ENCODE measurements at regions not wholly inside any gene's neighbourhood (a gene's known extent, or its start where the extent isn't known, plus 50 kb on each side); places are given as distances from the start of the nearest gene placed in this dataset.

DNA sequence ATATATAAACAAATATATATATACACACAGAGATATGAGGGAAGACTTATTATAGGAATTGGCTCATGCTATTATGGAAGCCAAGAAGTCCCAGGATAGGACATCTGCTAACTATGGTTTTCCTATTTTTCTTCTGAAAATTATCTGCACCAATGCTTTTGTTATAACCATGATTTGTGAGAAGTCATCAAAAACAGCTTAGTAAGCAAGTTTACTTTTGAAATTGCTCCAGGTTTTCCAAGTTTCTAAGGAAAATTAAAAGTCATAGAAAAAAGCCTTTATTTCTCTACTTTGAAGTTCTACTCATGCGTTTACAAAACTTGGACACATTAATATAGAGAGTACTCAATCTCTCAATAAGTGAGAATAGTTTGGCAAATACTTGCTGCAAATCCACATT, 213.1 kb downstream of the TRAM1L1 start:
- no peak for DNase-seq (ENCODE audit: low read depth)

DNA sequence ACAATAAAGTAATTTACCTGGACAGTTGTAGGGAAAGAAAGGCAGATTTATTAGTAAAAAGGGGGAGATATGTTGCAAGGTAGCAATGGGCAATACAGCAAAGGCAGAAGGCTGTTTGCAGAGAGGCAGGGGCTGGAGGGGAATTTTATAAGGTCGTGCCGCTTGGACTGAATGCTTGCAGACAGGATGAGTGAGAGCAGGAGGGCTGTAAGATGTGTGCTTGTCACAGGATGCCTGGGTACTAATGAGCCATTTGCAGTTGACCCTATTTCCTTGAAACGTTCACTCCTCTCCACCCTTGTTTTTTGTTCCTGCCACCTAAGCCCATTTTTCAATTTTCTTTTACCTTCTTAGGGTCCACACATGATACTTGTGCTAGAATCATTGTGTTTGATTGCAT, 214.7 kb downstream of the TRAM1L1 start:
- no peak for DNase-seq (ENCODE audit: low read depth)

DNA sequence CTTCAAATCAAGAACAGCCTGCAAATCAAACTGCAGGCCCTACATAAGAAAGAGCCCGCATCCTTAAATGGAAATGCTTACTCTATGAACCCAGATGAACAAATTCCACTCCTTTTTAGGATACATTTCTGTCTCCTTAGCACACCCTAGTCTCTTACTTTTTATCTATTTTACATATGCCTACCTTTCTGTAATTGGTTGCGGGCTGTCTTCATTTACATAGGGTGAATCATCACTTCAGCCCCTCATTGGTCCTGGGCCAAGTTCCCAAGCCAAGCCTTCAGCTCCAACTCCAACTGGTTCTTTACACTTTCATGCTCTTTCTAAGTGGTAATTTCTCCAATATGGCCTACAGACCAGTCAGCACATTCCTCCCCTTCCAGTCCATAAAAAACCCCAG, 219.3 kb downstream of the TRAM1L1 start:
- no peak for DNase-seq (ENCODE audit: low read depth)

- no peak for DNase-seq (ENCODE audit: low read depth)
These were observed 222.8 kb downstream of the TRAM1L1 start for GRCh38 chr4:116862592-116862991.

GRCh38 chr4:116860891-116861290, 224.5 kb downstream of the TRAM1L1 start:
- no peak for DNase-seq (ENCODE audit: low read depth)

- DNase-seq (ENCODE audit: low read depth), result no peak
These were observed 235.8 kb downstream of the TRAM1L1 start for GRCh38 chr4:116849620-116850019.

DNA sequence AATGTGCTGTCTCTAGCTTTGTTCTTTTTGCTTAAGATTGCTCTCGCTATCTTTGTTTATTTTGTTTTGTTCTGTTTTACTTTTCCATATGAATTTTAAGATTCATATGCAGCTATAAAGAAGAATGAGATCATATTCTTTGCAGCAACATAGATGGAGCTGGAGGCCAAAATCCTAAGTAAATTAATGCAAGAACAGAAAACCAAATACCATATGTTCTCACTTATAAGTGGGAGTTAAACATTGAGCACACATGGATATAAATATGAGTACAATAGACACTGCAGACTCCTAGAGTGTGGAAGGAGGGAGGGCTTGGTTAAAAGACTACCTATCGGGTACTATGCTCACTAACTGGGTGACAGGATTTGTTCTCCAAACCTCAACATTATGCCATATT, 237.8 kb downstream of the TRAM1L1 start:
- no peak for DNase-seq (ENCODE audit: low read depth)

- peak; percentile 7 for DNase-seq (ENCODE audit: low read depth)
These were observed 245.6 kb downstream of the TRAM1L1 start for GRCh38 chr4:116839826-116840225.

- DNase-seq (ENCODE audit: low read depth), result no peak
These were observed 246.8 kb downstream of the TRAM1L1 start for GRCh38 chr4:116838609-116839008.

DNA sequence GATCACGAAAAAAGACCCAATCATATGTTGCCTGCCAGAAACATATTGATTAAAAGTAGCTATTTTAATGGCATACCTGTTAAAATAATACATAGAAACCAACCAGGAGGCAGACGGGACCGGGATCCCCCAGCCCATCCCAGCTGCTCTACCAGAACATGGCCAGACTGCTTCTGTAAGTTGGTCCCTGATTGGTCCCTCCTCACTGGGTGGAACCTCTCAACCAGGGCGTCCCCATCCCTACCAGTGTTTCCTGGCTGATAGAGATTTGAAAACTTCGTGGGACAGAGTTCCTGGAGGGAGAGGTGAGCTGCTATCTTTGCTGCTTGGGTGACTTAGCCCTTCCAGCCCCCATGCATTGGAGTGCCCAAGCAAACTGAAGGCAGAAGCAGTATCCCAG, 256.2 kb downstream of the TRAM1L1 start:
- no peak for DNase-seq (ENCODE audit: low read depth)

DNA sequence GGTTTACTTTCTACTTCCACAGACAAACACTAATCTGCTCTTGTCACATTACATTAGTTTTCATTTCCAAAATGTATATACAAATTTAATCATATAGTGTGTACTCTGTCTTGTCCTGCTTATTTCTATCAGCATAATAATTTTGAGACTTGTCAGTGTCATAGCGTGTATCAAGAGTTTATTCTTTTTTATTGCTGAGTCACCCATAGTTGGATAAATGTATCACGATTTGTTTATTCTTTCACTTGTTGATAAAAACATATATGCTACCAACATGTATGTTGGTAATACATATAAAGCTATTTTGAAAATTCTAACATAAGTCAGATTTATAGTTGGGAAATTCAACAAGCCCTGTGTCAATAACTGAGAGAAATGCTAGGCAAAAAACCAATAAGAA, 261.2 kb downstream of the TRAM1L1 start:
- no peak for DNase-seq (ENCODE audit: low read depth)

DNA sequence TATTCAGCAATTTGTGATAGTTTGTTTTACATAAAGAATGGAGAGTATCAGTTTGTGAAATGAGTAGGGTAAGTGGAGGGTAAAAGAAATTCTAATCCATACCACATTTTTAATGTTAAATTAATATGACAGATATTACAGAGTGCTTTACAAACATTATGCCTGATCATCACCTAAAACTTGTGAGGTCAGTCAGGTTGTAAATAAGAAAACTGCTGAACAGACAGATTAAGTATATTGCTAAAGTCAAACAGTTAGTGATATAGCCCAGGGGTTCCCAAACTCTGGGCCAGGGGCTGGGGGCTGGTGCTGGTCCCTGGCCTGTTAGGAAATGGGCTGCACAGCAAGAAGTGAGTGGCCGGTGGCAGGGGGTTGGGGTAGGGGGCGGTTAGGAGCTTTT, 273.6 kb downstream of the TRAM1L1 start:
- DNase-seq (ENCODE audit: low read depth), result no peak

DNA sequence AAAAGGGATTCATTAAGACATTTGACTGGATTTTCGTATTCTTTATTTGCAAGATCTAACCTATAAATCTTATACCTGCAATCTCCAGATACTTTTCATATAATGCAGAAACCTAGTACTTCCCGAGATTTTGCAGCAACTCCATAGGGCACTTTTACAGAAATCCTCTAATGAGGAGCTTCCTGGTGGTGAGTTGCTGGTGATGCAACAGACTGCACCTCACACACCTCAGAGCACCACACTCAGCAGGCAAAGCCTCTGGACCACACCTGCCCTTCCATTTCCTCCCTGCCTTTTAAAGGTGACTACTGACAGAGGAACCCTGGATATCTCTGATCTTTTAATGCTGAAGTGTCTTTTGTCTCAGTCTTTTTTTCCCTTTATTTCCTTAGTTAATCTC, 289.4 kb downstream of the TRAM1L1 start:
- DNase-seq (ENCODE audit: low read depth), result no peak

- DNase-seq (ENCODE audit: low read depth), result no peak
These were observed 296.7 kb downstream of the TRAM1L1 start for GRCh38 chr4:116788723-116789122.

- DNase-seq (ENCODE audit: low read depth), result no peak
These were observed 330.3 kb downstream of the TRAM1L1 start for GRCh38 chr4:116755051-116755450.

DNA sequence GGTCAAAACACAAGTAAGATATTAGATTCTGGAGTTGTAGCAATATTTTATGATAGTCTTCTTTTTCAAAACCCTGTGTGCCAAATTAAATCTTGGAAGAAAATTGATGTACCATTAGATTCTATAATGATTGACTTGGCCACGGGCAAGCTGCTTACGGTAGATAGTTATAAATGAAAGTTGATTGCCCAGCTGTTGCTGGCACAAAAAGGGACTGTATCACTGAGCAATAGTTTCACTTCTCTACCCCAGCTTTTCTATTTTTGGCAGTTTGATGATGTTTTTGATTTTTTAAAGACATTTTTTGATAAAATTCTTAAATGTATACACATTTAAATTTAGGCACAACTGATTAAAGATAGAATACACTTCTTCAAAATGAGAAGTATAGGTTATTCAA, 333.3 kb downstream of the TRAM1L1 start:
- no peak for DNase-seq (ENCODE audit: low read depth)

DNA sequence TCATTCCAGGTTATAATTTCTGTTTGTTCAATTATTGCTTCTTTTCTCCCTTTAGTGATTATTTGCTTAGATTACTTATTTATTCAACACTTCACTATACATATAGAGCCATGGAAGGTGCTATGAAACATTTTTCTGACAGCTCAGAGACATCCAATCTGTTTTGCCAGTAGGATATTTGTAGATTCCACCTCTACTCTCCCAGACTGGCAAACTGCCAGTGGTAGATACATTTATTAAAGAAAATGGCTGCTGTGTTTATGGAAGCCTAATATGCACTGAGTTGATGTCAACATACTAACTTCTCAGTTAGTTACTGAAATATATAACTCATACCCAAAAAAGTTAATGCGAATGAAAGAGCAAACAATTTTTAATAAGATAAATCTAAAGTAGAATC, 348.6 kb downstream of the TRAM1L1 start:
- DNase-seq (ENCODE audit: low read depth), result no peak

- no peak for DNase-seq (ENCODE audit: low read depth)
These were observed 351.2 kb downstream of the TRAM1L1 start for GRCh38 chr4:116734178-116734577.

GRCh38 chr4:116733370-116733769, 352.0 kb downstream of the TRAM1L1 start:
- DNase-seq (ENCODE audit: low read depth), result no peak

GRCh38 chr4:116726523-116726922, 358.9 kb downstream of the TRAM1L1 start:
- no peak for DNase-seq (ENCODE audit: low read depth)

GRCh38 chr4:116724249-116724648, 361.1 kb downstream of the TRAM1L1 start:
- no peak for DNase-seq (ENCODE audit: low read depth)

GRCh38 chr4:116705466-116705865, 379.9 kb downstream of the TRAM1L1 start:
- no peak for DNase-seq (ENCODE audit: low read depth)

DNA sequence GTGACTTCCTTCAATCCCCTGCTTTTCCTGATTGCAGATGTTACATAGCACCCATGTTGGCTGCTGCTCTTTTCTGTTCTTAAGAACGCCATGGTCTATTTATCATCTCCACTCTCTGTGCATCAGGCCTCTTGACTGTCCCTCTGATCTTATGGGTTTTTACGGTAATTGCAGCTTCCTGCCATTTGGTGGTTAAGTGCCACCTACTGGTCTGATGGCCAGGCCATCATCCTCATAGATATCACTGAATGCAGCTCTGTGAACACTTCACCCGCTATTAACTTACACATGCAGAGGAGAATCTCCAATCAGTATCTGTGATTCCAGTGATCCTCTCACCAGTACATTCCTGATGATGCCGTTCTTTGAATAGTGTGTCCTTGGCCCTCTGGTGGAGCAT, 382.4 kb downstream of the TRAM1L1 start:
- DNase-seq (ENCODE audit: low read depth), result no peak

GRCh38 chr4:116688536-116688935, 396.8 kb downstream of the TRAM1L1 start:
- DNase-seq (ENCODE audit: low read depth), result no peak

DNA sequence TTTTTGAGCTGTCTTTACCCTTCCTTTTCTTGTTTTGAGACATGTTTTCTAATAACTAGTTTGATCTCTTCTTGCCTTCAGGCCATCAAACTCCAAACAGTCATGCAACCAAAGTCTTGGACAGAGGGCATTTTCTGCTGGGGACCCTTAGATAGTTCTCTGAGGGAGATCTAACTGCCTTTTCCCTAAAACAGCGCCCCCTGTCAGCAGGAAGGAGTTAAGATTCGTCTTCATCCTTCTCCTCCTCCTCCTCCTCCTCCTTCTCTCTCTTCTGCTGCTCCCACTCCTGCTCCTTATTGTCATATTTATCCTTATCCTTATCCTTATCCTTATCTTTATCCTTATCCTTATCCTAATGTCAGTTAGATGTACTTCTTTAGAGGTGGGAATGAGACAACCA, 417.2 kb downstream of the TRAM1L1 start:
- DNase-seq (ENCODE audit: low read depth), result no peak

Data from LHCN-M2 (cell line).